ENCODE measurements at regions not wholly inside any gene's neighbourhood (a gene's known extent, or its start where the extent isn't known, plus 50 kb on each side); places are given as distances from the start of the nearest gene placed in this dataset.

DNA sequence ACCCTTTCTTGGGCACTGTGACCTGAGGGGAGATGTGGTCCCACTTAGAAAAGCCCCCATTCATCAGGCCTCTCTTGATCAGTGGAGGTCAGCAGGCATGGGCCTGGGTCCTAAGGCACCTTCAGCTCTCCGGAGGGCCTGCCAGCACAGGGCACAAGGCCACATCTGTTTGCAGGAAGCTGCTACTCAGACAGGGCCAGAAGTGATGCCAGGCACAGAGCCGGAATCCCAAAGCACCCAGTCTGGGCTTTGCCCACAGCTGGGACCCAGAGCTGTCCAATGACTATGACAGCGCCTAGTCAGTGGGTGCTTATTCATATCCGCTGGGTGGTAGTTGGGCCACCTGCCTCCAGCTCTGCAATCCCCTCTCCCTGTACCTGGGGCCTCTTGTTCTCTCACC lies 63.2 kb upstream of the ELN start:
- TF ChIP-seq, protein P1, sequence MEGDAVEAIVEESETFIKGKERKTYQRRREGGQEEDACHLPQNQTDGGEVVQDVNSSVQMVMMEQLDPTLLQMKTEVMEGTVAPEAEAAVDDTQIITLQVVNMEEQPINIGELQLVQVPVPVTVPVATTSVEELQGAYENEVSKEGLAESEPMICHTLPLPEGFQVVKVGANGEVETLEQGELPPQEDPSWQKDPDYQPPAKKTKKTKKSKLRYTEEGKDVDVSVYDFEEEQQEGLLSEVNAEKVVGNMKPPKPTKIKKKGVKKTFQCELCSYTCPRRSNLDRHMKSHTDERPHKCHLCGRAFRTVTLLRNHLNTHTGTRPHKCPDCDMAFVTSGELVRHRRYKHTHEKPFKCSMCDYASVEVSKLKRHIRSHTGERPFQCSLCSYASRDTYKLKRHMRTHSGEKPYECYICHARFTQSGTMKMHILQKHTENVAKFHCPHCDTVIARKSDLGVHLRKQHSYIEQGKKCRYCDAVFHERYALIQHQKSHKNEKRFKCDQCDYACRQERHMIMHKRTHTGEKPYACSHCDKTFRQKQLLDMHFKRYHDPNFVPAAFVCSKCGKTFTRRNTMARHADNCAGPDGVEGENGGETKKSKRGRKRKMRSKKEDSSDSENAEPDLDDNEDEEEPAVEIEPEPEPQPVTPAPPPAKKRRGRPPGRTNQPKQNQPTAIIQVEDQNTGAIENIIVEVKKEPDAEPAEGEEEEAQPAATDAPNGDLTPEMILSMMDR (conservative IDR thresholded peaks at IDR 0.05; ENCODE audit: low read depth, low read length): no peak
- TF ChIP-seq EZH2 (IDR thresholded peaks at IDR 0.05; ENCODE audit: borderline replicate concordance, low read depth, low read length, poor library complexity, severe bottlenecking): no peak

Measured in A673 (cell line).